Upper lobe of right lung (tissue), 1 donor: ENCODE measurements at regions not wholly inside any gene's neighbourhood (a gene's known extent, or its start where the extent isn't known, plus 50 kb on each side); places are given as distances from the start of the nearest gene placed in this dataset.

Experiments used
- ATAC-seq: fragments of 200-7000 bp; cut with Tn5 transposase; one replicate; pipeline ENCODE4 v1.9.1; 2020; ENCODE audit warnings: mild to moderate bottlenecking, moderate library complexity
- DNase-seq: peaks from one replicate; pipeline ENCODE4 v3.0.0-alpha.2; 2020
- H3K27ac ChIP-seq: fragments of 200-600 bp; one replicate; pipeline ENCODE4 v1.8.0; 2022
- H3K27me3 ChIP-seq: fragments of 200-600 bp; one replicate; pipeline ENCODE4 v1.8.0; 2022; ENCODE audit warnings: mild to moderate bottlenecking
- H3K36me3 ChIP-seq: fragments of 200-600 bp; one replicate; pipeline ENCODE4 v1.8.0; 2022
- H3K4me1 ChIP-seq: fragments of 200-600 bp; one replicate; pipeline ENCODE4 v1.8.0; 2022
- H3K4me3 ChIP-seq: fragments of 200-600 bp; one replicate; pipeline ENCODE4 v1.8.0; 2022; ENCODE audit warnings: mild to moderate bottlenecking
- H3K9me3 ChIP-seq: fragments of 200-600 bp; one replicate; pipeline ENCODE4 v1.8.0; 2022
- intact Hi-C: fragments of 100-400 bp; cut with DNase I; formaldehyde crosslinking; loops from one replicate; pipeline ENCODE4 v1.11.0; 2022
- TF ChIP-seq, protein P1 (sequence below): fragments of 200-600 bp; IDR thresholded peaks from one replicate; pipeline ENCODE4 v1.8.0; 2022; ENCODE audit warnings: antibody characterized with exemption
- donor health status: DM: no; HTN: yes; CAD: no; lungs with severe emphysema.

DNA sequence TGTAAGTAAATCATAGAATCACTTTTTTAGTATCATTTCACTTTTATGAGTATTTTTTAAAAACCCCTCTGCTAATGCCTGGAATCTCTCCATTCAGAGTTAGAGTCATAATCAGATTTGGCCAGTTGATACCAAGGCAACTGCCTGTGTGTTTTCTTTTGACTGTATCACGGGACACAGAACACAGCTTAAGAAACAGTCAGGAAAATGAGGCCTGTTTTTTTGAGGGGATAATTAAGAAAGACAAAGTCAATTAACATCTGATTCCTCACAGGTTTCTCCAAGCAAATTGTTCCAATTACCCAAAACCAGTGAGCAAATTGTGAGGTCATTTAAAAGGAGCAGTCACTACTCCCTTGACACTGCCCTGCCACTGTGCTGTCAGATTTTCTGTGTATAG, 944.5 kb upstream of the SOX9 start:
- DNase-seq (no peak), ATAC-seq (no peak)
- no peaks in the 10 kb centered on the region for H3K36me3 ChIP-seq
- H3K4me1 ChIP-seq: no peaks in the 10 kb centered on the region
- intact Hi-C loops: no loop called here
- no peak overlapping the region for H3K4me3 ChIP-seq
- H3K27ac ChIP-seq: no peak overlapping the region
- TF ChIP-seq, protein P1, sequence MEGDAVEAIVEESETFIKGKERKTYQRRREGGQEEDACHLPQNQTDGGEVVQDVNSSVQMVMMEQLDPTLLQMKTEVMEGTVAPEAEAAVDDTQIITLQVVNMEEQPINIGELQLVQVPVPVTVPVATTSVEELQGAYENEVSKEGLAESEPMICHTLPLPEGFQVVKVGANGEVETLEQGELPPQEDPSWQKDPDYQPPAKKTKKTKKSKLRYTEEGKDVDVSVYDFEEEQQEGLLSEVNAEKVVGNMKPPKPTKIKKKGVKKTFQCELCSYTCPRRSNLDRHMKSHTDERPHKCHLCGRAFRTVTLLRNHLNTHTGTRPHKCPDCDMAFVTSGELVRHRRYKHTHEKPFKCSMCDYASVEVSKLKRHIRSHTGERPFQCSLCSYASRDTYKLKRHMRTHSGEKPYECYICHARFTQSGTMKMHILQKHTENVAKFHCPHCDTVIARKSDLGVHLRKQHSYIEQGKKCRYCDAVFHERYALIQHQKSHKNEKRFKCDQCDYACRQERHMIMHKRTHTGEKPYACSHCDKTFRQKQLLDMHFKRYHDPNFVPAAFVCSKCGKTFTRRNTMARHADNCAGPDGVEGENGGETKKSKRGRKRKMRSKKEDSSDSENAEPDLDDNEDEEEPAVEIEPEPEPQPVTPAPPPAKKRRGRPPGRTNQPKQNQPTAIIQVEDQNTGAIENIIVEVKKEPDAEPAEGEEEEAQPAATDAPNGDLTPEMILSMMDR: no peak
- no peaks in the 10 kb centered on the region for H3K9me3 ChIP-seq
- no peaks in the 10 kb centered on the region for H3K27me3 ChIP-seq

DNA sequence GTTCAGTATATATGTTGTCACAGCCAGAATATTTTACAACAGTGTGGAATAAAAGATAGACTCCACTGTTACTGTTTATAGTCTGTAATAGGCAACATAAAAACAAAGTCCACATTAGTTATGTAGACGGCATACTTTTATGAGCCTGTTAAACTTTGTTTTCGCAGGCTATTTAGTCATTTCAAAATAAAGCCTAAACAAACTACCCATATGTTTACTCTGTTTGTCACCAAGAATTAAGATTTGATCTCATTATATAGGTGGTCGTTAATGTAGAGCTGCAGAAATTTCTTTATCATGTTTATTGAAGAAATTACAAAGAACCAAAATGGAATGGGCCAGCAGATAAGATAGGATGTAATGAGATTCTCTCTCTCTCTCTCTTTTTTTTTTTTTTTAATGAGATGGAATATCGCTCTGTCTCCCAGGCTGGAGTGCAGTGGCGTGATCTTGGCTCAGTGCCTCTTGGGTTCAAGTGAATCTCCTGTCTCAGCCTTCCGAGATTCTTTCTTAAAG, 943.8 kb upstream of the SOX9 start:
- no peaks in the 10 kb centered on the region for H3K36me3 ChIP-seq
- TF ChIP-seq, protein P1: no peak
- no peaks in the 10 kb centered on the region for H3K27me3 ChIP-seq
- DNase-seq (no peak), ATAC-seq (no peak)
- no peak overlapping the region for H3K4me3 ChIP-seq
- H3K4me1 ChIP-seq: no peaks in the 10 kb centered on the region
- H3K27ac ChIP-seq: no peak overlapping the region
- H3K9me3 ChIP-seq: no peaks in the 10 kb centered on the region
- intact Hi-C loops: no loop called here

DNA sequence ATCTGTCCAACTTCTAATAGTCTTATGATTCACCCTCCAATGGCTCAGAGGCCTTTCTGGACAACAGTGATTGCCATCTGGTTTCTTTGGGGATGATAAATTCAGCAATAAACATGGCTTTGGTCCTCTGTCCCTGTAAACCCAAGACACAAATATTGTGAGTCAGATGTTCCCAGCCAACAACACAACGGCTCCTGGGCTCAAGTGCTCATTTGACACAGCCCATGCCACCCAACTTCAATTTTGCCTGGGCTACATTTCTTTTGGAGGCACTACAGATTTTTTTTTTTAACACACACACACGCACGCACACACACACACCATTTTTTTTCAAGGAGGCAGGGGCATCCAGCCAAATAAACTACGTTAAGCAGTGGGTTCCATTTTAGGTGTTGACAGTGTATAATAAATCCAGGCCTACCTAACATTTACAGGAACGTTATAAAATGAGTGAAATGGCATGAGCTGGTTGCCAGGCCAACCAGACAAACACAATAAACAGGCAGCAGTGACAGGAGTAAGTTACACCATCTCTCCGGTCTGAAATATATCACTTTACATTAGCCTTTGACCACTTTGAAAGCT, 939.9 kb upstream of the SOX9 start:
- no peak for ATAC-seq
- no peak for DNase-seq

DNA sequence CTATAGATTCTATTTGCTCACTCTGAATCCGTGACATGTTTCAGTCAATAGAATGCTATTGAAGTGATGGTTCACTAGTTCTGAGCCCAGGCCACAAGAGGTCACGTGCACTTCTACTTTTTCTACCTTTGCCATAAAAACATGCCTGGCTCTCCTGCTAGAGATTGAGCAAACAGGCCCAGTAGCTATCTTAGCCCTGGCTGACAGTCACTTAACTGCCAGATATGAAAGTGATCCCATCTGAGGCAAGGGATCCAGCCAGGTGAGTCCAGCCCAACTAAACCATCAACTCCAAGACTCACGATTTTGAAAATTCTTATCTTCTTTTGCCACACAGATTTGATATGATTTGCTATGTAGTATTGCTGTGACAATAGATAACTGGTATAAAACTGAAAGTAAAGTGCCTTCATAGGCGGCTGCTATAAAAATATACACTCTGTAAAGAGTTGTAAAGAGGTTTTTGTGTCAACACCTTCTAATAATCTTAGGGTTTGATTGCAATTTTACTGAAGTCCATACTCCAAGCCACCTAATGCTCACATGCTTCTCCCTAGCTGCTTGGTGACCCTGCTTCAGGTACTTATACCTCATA, 937.7 kb upstream of the SOX9 start:
- no peaks in the 10 kb centered on the region for H3K27me3 ChIP-seq
- TF ChIP-seq, protein P1: no peak
- DNase-seq: no peak
- H3K9me3 ChIP-seq: no peaks in the 10 kb centered on the region
- H3K4me3 ChIP-seq: no peak overlapping the region
- H3K36me3 ChIP-seq: no peaks in the 10 kb centered on the region
- no peak for ATAC-seq
- intact Hi-C loops: no loop called here
- H3K4me1 ChIP-seq: no peaks in the 10 kb centered on the region
- no peak overlapping the region for H3K27ac ChIP-seq

More for the DNA sequence above, 939.9 kb upstream of the SOX9 start:
- H3K36me3 ChIP-seq: no peaks in the 10 kb centered on the region
- TF ChIP-seq, protein P1: no peak
- H3K27me3 ChIP-seq: no peaks in the 10 kb centered on the region
- no peaks in the 10 kb centered on the region for H3K9me3 ChIP-seq
- H3K4me1 ChIP-seq: no peaks in the 10 kb centered on the region
- intact Hi-C loops: no loop called here
- H3K4me3 ChIP-seq: no peak overlapping the region
- H3K27ac ChIP-seq: no peak overlapping the region

DNA sequence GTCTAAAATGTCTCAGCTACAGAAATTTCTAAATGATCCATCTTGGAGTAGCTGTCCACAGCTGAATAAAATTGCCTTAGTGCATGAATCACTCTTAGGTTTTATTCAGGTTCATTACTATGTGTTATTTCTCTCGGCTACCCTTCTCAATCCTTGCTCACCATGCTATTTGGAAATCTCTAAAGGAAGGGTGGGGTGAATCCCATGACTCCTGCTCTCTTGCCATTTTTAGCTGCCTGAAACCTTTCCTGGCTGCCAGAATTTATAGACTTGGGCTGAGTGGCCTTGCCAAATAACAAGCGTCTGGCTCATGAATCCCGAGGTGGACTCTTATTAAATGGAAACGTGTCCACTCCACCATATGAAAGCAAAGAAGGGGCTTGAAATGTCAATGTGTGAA, 936.1 kb upstream of the SOX9 start:
- TF ChIP-seq, protein P1: no peak
- no peaks in the 10 kb centered on the region for H3K36me3 ChIP-seq
- no peaks in the 10 kb centered on the region for H3K27me3 ChIP-seq
- H3K4me3 ChIP-seq: no peak overlapping the region
- ATAC-seq (no peak), DNase-seq (no peak)
- H3K27ac ChIP-seq: no peak overlapping the region
- no peaks in the 10 kb centered on the region for H3K9me3 ChIP-seq
- intact Hi-C loops: no loop called here
- no peaks in the 10 kb centered on the region for H3K4me1 ChIP-seq
